BLaER1 treated with 17β-estradiol and CSF1 and Interleukin-3, amounts not matched to agents 10 nM and 100 nM (cell line): ENCODE measurements at regions not wholly inside any gene's neighbourhood (a gene's known extent, or its start where the extent isn't known, plus 50 kb on each side); places are given as distances from the start of the nearest gene placed in this dataset.

Experiments used
- H3K27ac ChIP-seq, 11 experiments: shearing (Covaris generic); formaldehyde crosslinking; 2 replicates each; pipeline ENCODE4 v1.8.1; 2022
- H3K27me3 ChIP-seq, 11 experiments: shearing (Covaris generic); formaldehyde crosslinking; 2 replicates each; pipeline ENCODE4 v1.8.1; 2022
- H3K36me3 ChIP-seq, 11 experiments: shearing (Covaris generic); formaldehyde crosslinking; 2 replicates each; pipeline ENCODE4 v1.8.1; 2022
- H3K4me1 ChIP-seq, 10 experiments: shearing (Covaris generic); formaldehyde crosslinking; 2 replicates each; pipeline ENCODE4 v1.8.1; 2022
- H3K4me2 ChIP-seq, 11 experiments: shearing (Covaris generic); formaldehyde crosslinking; 2 replicates each; pipeline ENCODE4 v1.8.1; 2022
- H3K4me3 ChIP-seq, 10 experiments: shearing (Covaris generic); formaldehyde crosslinking; 2 replicates each; pipeline ENCODE4 v1.8.1; 2022
- H3K9ac ChIP-seq, 11 experiments: shearing (Covaris generic); formaldehyde crosslinking; 2 replicates each; pipeline ENCODE4 v1.8.1; 2022
- H3K9me3 ChIP-seq, 11 experiments: shearing (Covaris generic); formaldehyde crosslinking; replicated peaks in 1 of 11; 2 replicates each; pipeline ENCODE4 v1.8.1; 2022
- H4K20me1 ChIP-seq, 11 experiments: shearing (Covaris generic); formaldehyde crosslinking; 2 replicates each; pipeline ENCODE4 v1.8.1; 2022
- Cebpa-rat ChIP-seq, 11 experiments: shearing (Covaris generic); IDR thresholded peaks; 2 replicates each; pipeline ENCODE4 v1.8.1; 2022

GRCh38 chr21:27681038-27681437 is 714.1 kb upstream of the ADAMTS5 start:
- Histone ChIP-seq H3K4me2 (no peak overlapping the region), H3K4me1 (no peaks in the 10 kb centered on the region), H3K27ac (no peak overlapping the region), H4K20me1 (no peaks in the 10 kb centered on the region), H3K4me3 (no peak overlapping the region), H3K27me3 (no peaks in the 10 kb centered on the region), H3K9me3 (0 out of 22 replicates have a peak, but pooled peaks cover 0 to 4% (median 0%) of the 10 kb centered on the region in 11 experiments), H3K36me3 (no peaks in the 10 kb centered on the region), H3K9ac (no peak overlapping the region)
- TF ChIP-seq Cebpa-rat (IDR thresholded peaks at IDR 0.05) = no peak

GRCh38 chr21:27680181-27680580 is 713.3 kb upstream of the ADAMTS5 start:
- H3K27ac ChIP-seq = no peak overlapping the region

GRCh38 chr21:27678511-27678910 is 711.6 kb upstream of the ADAMTS5 start:
- H3K9ac ChIP-seq = no peak overlapping the region
- no peaks in the 10 kb centered on the region for H3K4me1 ChIP-seq
- TF ChIP-seq Cebpa-rat (IDR thresholded peaks at IDR 0.05) = no peak
- H3K9me3 ChIP-seq = 0 out of 22 replicates have a peak, but pooled peaks cover 0 to 4% (median 0%) of the 10 kb centered on the region in 11 experiments
- no peak overlapping the region for H3K27ac ChIP-seq
- H3K4me2 ChIP-seq = no peak overlapping the region
- H4K20me1 ChIP-seq = no peaks in the 10 kb centered on the region
- no peaks in the 10 kb centered on the region for H3K36me3 ChIP-seq
- no peaks in the 10 kb centered on the region for H3K27me3 ChIP-seq
- H3K4me3 ChIP-seq = no peak overlapping the region

More at GRCh38 chr21:27680181-27680580, 713.3 kb upstream of the ADAMTS5 start:
- TF ChIP-seq Cebpa-rat (IDR thresholded peaks at IDR 0.05) = no peak
- H3K9me3 ChIP-seq = 0 out of 22 replicates have a peak, but pooled peaks cover 0 to 4% (median 0%) of the 10 kb centered on the region in 11 experiments
- H3K36me3 ChIP-seq = no peaks in the 10 kb centered on the region
- H3K9ac ChIP-seq = no peak overlapping the region
- H3K27me3 ChIP-seq = no peaks in the 10 kb centered on the region
- H4K20me1 ChIP-seq = no peaks in the 10 kb centered on the region
- no peaks in the 10 kb centered on the region for H3K4me1 ChIP-seq
- no peak overlapping the region for H3K4me3 ChIP-seq
- H3K4me2 ChIP-seq = no peak overlapping the region

DNA sequence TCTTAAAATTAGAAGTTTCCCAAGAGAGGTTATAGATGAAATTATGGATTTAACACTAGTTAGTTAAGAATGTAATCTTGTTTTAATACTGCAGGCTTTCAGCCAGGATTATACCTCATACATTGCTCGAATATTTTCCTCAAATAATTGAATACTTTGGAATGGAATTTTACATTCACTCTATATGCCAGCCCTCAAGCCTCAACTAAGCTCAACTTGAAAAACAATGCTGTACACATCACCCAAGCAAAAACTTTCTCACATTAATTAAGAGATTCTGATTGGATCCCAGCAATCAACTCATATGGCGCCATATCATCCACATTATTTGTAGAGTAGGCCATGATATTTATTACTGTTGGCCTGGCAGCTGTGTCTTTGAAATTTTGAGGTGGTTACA is 710.7 kb upstream of the ADAMTS5 start:
- Histone ChIP-seq H3K4me2 (no peak overlapping the region), H3K9ac (no peak overlapping the region), H3K27ac (no peak overlapping the region), H4K20me1 (no peaks in the 10 kb centered on the region), H3K27me3 (no peaks in the 10 kb centered on the region), H3K4me3 (no peak overlapping the region), H3K4me1 (no peaks in the 10 kb centered on the region), H3K36me3 (no peaks in the 10 kb centered on the region), H3K9me3 (0 out of 22 replicates have a peak, but pooled peaks cover 0 to 4% (median 0%) of the 10 kb centered on the region in 11 experiments)
- no peak for TF ChIP-seq Cebpa-rat (IDR thresholded peaks at IDR 0.05)

GRCh38 chr21:27675306-27675705 is 708.4 kb upstream of the ADAMTS5 start:
- Histone ChIP-seq H3K27me3 (no peaks in the 10 kb centered on the region), H3K4me3 (no peak overlapping the region), H3K4me1 (no peaks in the 10 kb centered on the region), H3K36me3 (no peaks in the 10 kb centered on the region), H4K20me1 (no peaks in the 10 kb centered on the region), H3K9me3 (0 out of 22 replicates have a peak, but pooled peaks cover 0 to 4% (median 0%) of the 10 kb centered on the region in 11 experiments), H3K9ac (no peak overlapping the region), H3K4me2 (no peak overlapping the region), H3K27ac (no peak overlapping the region)
- no peak for TF ChIP-seq Cebpa-rat (IDR thresholded peaks at IDR 0.05)

- H3K4me2 ChIP-seq = no peak overlapping the region
- no peaks in the 10 kb centered on the region for H4K20me1 ChIP-seq
- H3K4me3 ChIP-seq = no peak overlapping the region
- no peak overlapping the region for H3K9ac ChIP-seq
- no peaks in the 10 kb centered on the region for H3K27me3 ChIP-seq
- no peak overlapping the region for H3K27ac ChIP-seq
- H3K9me3 ChIP-seq = no peaks in the 10 kb centered on the region
- no peaks in the 10 kb centered on the region for H3K36me3 ChIP-seq
- no peak for TF ChIP-seq Cebpa-rat (IDR thresholded peaks at IDR 0.05)
- no peaks in the 10 kb centered on the region for H3K4me1 ChIP-seq
Observed at GRCh38 chr21:27674041-27674615, 707.2 kb upstream of the ADAMTS5 start.

GRCh38 chr21:27673581-27673980 is 706.7 kb upstream of the ADAMTS5 start:
- Histone ChIP-seq H3K4me2 (no peak overlapping the region), H3K9ac (no peak overlapping the region), H3K4me3 (no peak overlapping the region), H3K36me3 (no peaks in the 10 kb centered on the region), H3K27me3 (no peaks in the 10 kb centered on the region), H4K20me1 (no peaks in the 10 kb centered on the region), H3K9me3 (no peaks in the 10 kb centered on the region), H3K27ac (no peak overlapping the region), H3K4me1 (no peaks in the 10 kb centered on the region)
- TF ChIP-seq Cebpa-rat (IDR thresholded peaks at IDR 0.05) = no peak

DNA sequence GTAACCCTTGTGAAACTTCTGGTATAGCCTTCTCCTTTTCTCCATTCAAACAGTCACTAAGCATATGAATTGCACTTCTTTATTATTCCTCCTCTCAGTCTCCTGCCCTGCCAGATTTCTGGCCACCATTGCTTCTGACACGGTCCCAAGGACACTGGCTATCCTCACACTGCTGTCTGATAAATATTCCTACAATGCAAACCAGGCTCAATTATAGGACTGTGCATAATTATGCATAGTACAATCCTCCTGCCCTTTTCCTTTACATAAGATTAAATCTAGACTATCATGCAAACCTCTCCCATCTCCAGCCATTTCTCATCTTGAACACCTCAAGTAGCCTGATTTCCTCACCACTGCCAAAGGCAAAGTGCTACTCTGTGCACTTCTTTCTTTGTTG is 704.3 kb upstream of the ADAMTS5 start:
- Histone ChIP-seq H3K36me3 (no peaks in the 10 kb centered on the region), H3K27me3 (no peaks in the 10 kb centered on the region), H3K9me3 (no peaks in the 10 kb centered on the region), H4K20me1 (no peaks in the 10 kb centered on the region), H3K4me1 (no peaks in the 10 kb centered on the region), H3K27ac (no peak overlapping the region), H3K4me3 (no peak overlapping the region), H3K4me2 (no peak overlapping the region), H3K9ac (no peak overlapping the region)
- TF ChIP-seq Cebpa-rat (IDR thresholded peaks at IDR 0.05) = no peak

GRCh38 chr21:27653481-27653880 is 686.6 kb upstream of the ADAMTS5 start:
- no peaks in the 10 kb centered on the region for H4K20me1 ChIP-seq

DNA sequence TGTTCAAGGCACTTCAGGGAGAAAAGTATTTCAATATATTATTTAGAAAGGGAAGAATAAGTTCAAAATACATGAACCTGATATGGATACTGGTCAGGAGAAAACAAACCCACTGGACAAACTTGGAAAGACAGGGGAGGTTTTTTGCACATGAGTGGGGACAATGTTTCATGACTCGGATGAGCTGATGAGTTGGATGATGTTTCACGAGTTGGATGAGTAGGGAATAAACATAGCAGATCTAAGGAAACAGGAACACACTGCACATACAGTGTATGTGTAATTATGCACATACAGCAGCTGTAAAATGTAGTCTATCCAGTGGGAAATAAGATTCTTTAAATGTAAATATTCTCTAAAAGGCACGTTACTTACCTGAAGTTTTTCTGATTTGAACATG is 682.9 kb upstream of the ADAMTS5 start:
- H4K20me1 ChIP-seq = no peaks in the 10 kb centered on the region
- no peak for TF ChIP-seq Cebpa-rat (IDR thresholded peaks at IDR 0.05)
- no peak overlapping the region for H3K9ac ChIP-seq
- no peaks in the 10 kb centered on the region for H3K4me1 ChIP-seq
- no peaks in the 10 kb centered on the region for H3K27me3 ChIP-seq
- peaks cover 0 to 5% (median 0%) of the 10 kb centered on the region in 11 experiments; a peak in 1 of 22 replicates for H3K9me3 ChIP-seq
- no peak overlapping the region for H3K27ac ChIP-seq
- no peaks in the 10 kb centered on the region for H3K36me3 ChIP-seq
- H3K4me3 ChIP-seq = no peak overlapping the region
- H3K4me2 ChIP-seq = no peak overlapping the region

More at GRCh38 chr21:27653481-27653880, 686.6 kb upstream of the ADAMTS5 start:
- Histone ChIP-seq H3K27ac (no peak overlapping the region), H3K27me3 (no peaks in the 10 kb centered on the region), H3K4me2 (no peak overlapping the region), H3K4me3 (no peak overlapping the region), H3K9me3 (peaks cover 0 to 5% (median 0%) of the 10 kb centered on the region in 11 experiments; a peak in 1 of 22 replicates), H3K4me1 (no peaks in the 10 kb centered on the region), H3K36me3 (no peaks in the 10 kb centered on the region), H3K9ac (no peak overlapping the region)
- no peak for TF ChIP-seq Cebpa-rat (IDR thresholded peaks at IDR 0.05)
